Caco-2 (cell line): ENCODE measurements at regions not wholly inside any gene's neighbourhood (a gene's known extent, or its start where the extent isn't known, plus 50 kb on each side); places are given as distances from the start of the nearest gene placed in this dataset.
A peak's percentile ranks its signal among the peaks of the same experiment; 100 is the strongest.

Experiments
- BruUV-seq: library from RNA; stranded (reverse); fragments of 400-500 nt; replicated peaks from 2 replicates; lab custom pipeline; 2021; lab: Mats Ljungman, UMichigan
- CTCF ChIA-PET: fragments of 300-600 bp; sonication (Branson Sonifier 250); formaldehyde crosslinking; loops from one replicate; lab custom pipeline; 2022; ENCODE audit warnings: antibody characterized with exemption; lab: Charles Lee
- POLR2A ChIA-PET: fragments of 300-600 bp; sonication (Branson Sonifier 250); formaldehyde crosslinking; loops from one replicate; lab custom pipeline; 2022; ENCODE audit warnings: antibody characterized with exemption; lab: Charles Lee
- DNase-seq, 2 experiments: peaks; one replicate each; pipeline versions ENCODE4 v3.0.0 to v3.0.0-alpha.2; 2020 to 2022
- H3K27me3 ChIP-seq: replicated peaks from 2 replicates; pipeline ENCODE4 v1.6.0; 2011; ENCODE audit warnings: low read length; ENCODE audit not compliant: control insufficient read depth, insufficient read depth
- H3K36me3 ChIP-seq: 2 replicates; pipeline ENCODE4 v1.5.1; 2011; ENCODE audit warnings: low read length; ENCODE audit not compliant: control insufficient read depth, insufficient read depth
- H3K4me1 ChIP-seq: fragments of 250-450 bp; sonication (Bioruptor Pico); 2 replicates; pipeline ENCODE4 v1.5.1; 2020; ENCODE audit warnings: mild to moderate bottlenecking
- H3K4me3 ChIP-seq: 2 replicates; pipeline ENCODE4 v1.5.1; 2011; ENCODE audit warnings: low read depth, mild to moderate bottlenecking, control low read depth, low read length
- H3K9me3 ChIP-seq: fragments of 250-450 bp; sonication (Bioruptor Pico); 2 replicates; pipeline ENCODE4 v1.5.1; 2020; ENCODE audit warnings: mild to moderate bottlenecking, moderate library complexity
- H3K27ac Mint-ChIP-seq: one replicate; pipeline ENCODE4 v1.8.0; 2022; ENCODE audit warnings: mixed read lengths; ENCODE audit not compliant: unreplicated experiment
- H3K27me3 Mint-ChIP-seq: one replicate; pipeline ENCODE4 v1.8.0; 2022; ENCODE audit warnings: mixed read lengths; ENCODE audit not compliant: insufficient read depth, unreplicated experiment
- H3K36me3 Mint-ChIP-seq: one replicate; pipeline ENCODE4 v1.8.0; 2022; ENCODE audit warnings: mild to moderate bottlenecking, mixed read lengths; ENCODE audit not compliant: insufficient read depth, unreplicated experiment
- H3K4me1 Mint-ChIP-seq: one replicate; pipeline ENCODE4 v1.8.0; 2022; ENCODE audit warnings: low read depth, mixed read lengths; ENCODE audit not compliant: unreplicated experiment
- H3K4me3 Mint-ChIP-seq: one replicate; pipeline ENCODE4 v1.8.0; 2022; ENCODE audit warnings: mild to moderate bottlenecking, moderate library complexity, mixed read lengths; ENCODE audit not compliant: unreplicated experiment
- H3K9me3 Mint-ChIP-seq: one replicate; pipeline ENCODE4 v1.8.0; 2022; ENCODE audit warnings: mixed read lengths; ENCODE audit not compliant: unreplicated experiment
- intact Hi-C: fragments of 100-400 bp; cut with micrococcal nuclease; formaldehyde crosslinking; loops from one replicate; pipeline ENCODE4 v1.10.0; 2022; ENCODE audit not compliant: unreplicated experiment
- TF ChIP-seq, protein P1 (sequence below), 2 experiments: fragments of 200-600 bp in 1 of 2; IDR thresholded peaks; 1 replicate in 1 of 2; 2 replicates in 1 of 2; pipeline versions ENCODE4 v1.5.1 to v1.8.0; 2011 to 2022; ENCODE audit warnings: antibody characterized with exemption in 1 of 2, control low read depth in 1 of 2, inconsistent platforms in 1 of 2, low read depth in 1 of 2, low read length in 1 of 2, mild to moderate bottlenecking in 1 of 2, moderate library complexity in 1 of 2; ENCODE audit not compliant: insufficient read depth in 1 of 2, severe bottlenecking in 1 of 2, unreplicated experiment in 1 of 2

DNA sequence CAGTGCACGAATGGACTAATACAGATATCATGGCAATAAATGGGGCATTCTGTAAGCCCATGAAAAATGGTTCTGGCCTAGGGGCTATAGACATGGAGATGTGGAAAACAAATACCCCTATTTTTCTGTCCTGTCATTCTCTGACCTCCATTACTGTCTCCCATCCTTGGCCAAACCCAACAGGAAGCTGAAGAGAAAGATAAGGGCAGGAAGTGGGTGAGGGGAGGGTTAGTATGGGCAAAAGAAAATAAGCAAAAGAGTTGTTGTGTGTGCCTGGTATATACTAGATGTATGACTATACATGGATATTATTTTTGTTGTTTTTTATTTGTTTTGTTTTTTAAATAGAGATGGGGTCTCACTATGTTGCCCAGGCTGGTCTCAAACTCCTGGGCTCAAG is 339.3 kb downstream of the PCNX1 start:
- TF ChIP-seq, protein P1, sequence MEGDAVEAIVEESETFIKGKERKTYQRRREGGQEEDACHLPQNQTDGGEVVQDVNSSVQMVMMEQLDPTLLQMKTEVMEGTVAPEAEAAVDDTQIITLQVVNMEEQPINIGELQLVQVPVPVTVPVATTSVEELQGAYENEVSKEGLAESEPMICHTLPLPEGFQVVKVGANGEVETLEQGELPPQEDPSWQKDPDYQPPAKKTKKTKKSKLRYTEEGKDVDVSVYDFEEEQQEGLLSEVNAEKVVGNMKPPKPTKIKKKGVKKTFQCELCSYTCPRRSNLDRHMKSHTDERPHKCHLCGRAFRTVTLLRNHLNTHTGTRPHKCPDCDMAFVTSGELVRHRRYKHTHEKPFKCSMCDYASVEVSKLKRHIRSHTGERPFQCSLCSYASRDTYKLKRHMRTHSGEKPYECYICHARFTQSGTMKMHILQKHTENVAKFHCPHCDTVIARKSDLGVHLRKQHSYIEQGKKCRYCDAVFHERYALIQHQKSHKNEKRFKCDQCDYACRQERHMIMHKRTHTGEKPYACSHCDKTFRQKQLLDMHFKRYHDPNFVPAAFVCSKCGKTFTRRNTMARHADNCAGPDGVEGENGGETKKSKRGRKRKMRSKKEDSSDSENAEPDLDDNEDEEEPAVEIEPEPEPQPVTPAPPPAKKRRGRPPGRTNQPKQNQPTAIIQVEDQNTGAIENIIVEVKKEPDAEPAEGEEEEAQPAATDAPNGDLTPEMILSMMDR (IDR thresholded peaks at IDR 0.05; ENCODE audit: insufficient read depth in 1 of 2, low read depth in 1 of 2, low read length in 1 of 2, severe bottlenecking in 1 of 2, unreplicated experiment in 1 of 2) = no peak
- intact Hi-C loops = no loop called here
- Mint-ChIP-seq H3K36me3 (no peaks in the 10 kb centered on the region), H3K4me1 (peaks cover 10% of the 10 kb centered on the region), H3K9me3 (peaks cover 20% of the 10 kb centered on the region), H3K27me3 (no peaks in the 10 kb centered on the region), H3K27ac (no peak overlapping the region), H3K4me3 (no peak overlapping the region)
- no peak for DNase-seq
- no TSS peak for BruUV-seq
- Histone ChIP-seq H3K27me3 (no peaks in the 10 kb centered on the region), H3K4me3 (no peak overlapping the region), H3K4me1 (peaks cover 20% of the 10 kb centered on the region), H3K36me3 (no peaks in the 10 kb centered on the region), H3K9me3 (0 out of 2 replicates have a peak, but pooled peaks cover 12% of the 10 kb centered on the region)
- ChIA-PET CTCF (no interaction called here), POLR2A (no interaction called here)

DNA sequence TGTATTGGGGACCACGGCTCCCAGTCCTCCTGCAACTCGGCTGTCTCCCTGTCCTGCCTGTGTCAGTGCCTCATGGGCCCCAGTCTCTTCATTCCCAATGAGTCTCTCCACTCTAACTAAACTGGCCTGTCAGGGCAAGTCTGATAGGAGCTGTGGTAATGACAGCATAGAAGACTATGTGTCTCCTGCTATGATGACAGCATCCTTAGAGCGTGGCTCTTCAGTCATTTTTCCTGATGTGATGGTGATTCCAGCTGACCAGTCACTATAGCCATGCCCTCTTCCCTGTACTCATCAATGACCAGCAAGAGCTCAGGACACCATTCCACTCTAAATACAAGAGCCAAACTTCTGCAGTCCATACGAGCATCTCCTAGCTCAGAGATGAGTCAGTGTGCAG is 339.8 kb downstream of the PCNX1 start:
- no peak for DNase-seq
- intact Hi-C loops = no loop called here

DNA sequence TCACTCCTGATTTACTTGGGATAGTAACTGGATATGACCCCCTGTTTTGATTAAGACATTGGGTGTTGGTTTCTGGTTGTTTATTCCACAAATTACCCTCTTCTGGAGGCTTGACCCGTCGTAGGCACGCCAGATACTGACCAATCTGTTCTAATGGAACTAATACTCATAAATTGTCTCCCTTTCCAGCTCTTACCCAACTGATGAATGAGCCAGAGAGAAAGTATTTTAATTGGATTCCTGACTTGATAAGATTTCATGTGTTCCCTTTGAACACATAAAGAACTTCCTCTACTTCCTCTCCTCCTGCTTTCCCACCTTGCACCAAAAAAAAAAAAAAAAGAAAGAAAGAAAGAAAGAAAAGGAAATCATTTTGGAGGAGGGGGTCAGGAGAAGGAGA is 340.9 kb downstream of the PCNX1 start:
- Mint-ChIP-seq H3K27me3 (no peaks in the 10 kb centered on the region), H3K4me1 (peaks cover 9% of the 10 kb centered on the region), H3K36me3 (no peaks in the 10 kb centered on the region), H3K9me3 (peaks cover 21% of the 10 kb centered on the region), H3K27ac (peak overlapping the region; percentile 61), H3K4me3 (no peak overlapping the region)
- POLR2A ChIA-PET = no interaction called here
- no peaks in the 10 kb centered on the region for H3K36me3 ChIP-seq
- peaks cover 12% of the 10 kb centered on the region; the same call in 1 of the 2 replicates for H3K9me3 ChIP-seq
- no peak for DNase-seq
- BruUV-seq = no TSS peak
- CTCF ChIA-PET = no interaction called here
- TF ChIP-seq, protein P1 (IDR thresholded peaks at IDR 0.05; ENCODE audit: insufficient read depth in 1 of 2, low read depth in 1 of 2, low read length in 1 of 2, severe bottlenecking in 1 of 2, unreplicated experiment in 1 of 2) = no peak
- H3K4me1 ChIP-seq = peaks cover 17% of the 10 kb centered on the region
- intact Hi-C loops = no loop called here
- H3K27me3 ChIP-seq = no peaks in the 10 kb centered on the region
- H3K4me3 ChIP-seq = no peak overlapping the region

More for the DNA sequence above, 339.8 kb downstream of the PCNX1 start:
- peaks cover 17% of the 10 kb centered on the region for H3K4me1 ChIP-seq
- 0 out of 2 replicates have a peak, but pooled peaks cover 12% of the 10 kb centered on the region for H3K9me3 ChIP-seq
- Mint-ChIP-seq H3K4me1 (peaks cover 9% of the 10 kb centered on the region), H3K4me3 (no peak overlapping the region), H3K27me3 (no peaks in the 10 kb centered on the region), H3K27ac (no peak overlapping the region), H3K9me3 (peaks cover 21% of the 10 kb centered on the region), H3K36me3 (no peaks in the 10 kb centered on the region)
- H3K4me3 ChIP-seq = no peak overlapping the region
- TF ChIP-seq, protein P1 (IDR thresholded peaks at IDR 0.05; ENCODE audit: insufficient read depth in 1 of 2, low read depth in 1 of 2, low read length in 1 of 2, severe bottlenecking in 1 of 2, unreplicated experiment in 1 of 2) = no peak
- BruUV-seq = no TSS peak
- no peaks in the 10 kb centered on the region for H3K27me3 ChIP-seq
- H3K36me3 ChIP-seq = no peaks in the 10 kb centered on the region
- ChIA-PET CTCF (no interaction called here), POLR2A (no interaction called here)
